Gastroesophageal sphincter (tissue), 4 donors: ENCODE measurements at regions not wholly inside any gene's neighbourhood (a gene's known extent, or its start where the extent isn't known, plus 50 kb on each side); places are given as distances from the start of the nearest gene placed in this dataset.

Experiments used
- ATAC-seq: fragments of 150-250 bp; one replicate; pipeline ENCODE4 v1.9.1; 2016; ENCODE audit warnings: mild to moderate bottlenecking, moderate library complexity
- H3K27ac ChIP-seq, 4 donors: fragments of 200-600 bp; sonication (generic) in 3 of 4; 1 replicate in 3 of 4; 2 replicates in 1 of 4; pipeline ENCODE4 v1.5.1; 2016 to 2019
- H3K27me3 ChIP-seq: fragments of 200-600 bp; sonication (generic); one replicate; pipeline ENCODE4 v1.5.1; 2019
- H3K36me3 ChIP-seq, 2 donors: fragments of 200-600 bp; sonication (generic); one replicate each; pipeline ENCODE4 v1.5.1; 2019; ENCODE audit warnings: control low read depth in 1 of 2
- H3K4me1 ChIP-seq, 3 donors: fragments of 200-600 bp; sonication (generic); 1 replicate in 2 of 3; 2 replicates in 1 of 3; pipeline ENCODE4 v1.5.1; 2016 to 2019; ENCODE audit warnings: control low read depth in 2 of 3
- H3K4me3 ChIP-seq, 2 donors: fragments of 200-600 bp; sonication (generic); one replicate each; pipeline ENCODE4 v1.5.1; 2019; ENCODE audit warnings: mild to moderate bottlenecking in 1 of 2, moderate library complexity in 1 of 2
- H3K9me3 ChIP-seq, 3 donors: fragments of 200-600 bp; sonication (generic); one replicate each; pipeline ENCODE4 v1.5.1; 2017 to 2019; ENCODE audit warnings: control low read depth in 2 of 3
- EP300 ChIP-seq: sonication (generic); formaldehyde crosslinking; IDR thresholded peaks from one replicate; pipeline ENCODE4 v1.6.1; 2017; ENCODE audit warnings: antibody characterized with exemption, mild to moderate bottlenecking
- POLR2A ChIP-seq, 2 donors: fragments of 450-650 bp; IDR thresholded peaks; one replicate each; pipeline ENCODE4 v1.6.1; 2017; ENCODE audit warnings: antibody characterized with exemption in 2 of 2, mild to moderate bottlenecking in 2 of 2, moderate library complexity in 1 of 2
- POLR2AphosphoS5 ChIP-seq: sonication (generic); formaldehyde crosslinking; IDR thresholded peaks from one replicate; pipeline ENCODE4 v1.6.1; 2017; ENCODE audit warnings: antibody characterized with exemption
- WGBS, 2 donors: methylation state at CpG; one replicate each; pipeline ENCODE4 v1.1.5; 2018; ENCODE audit warnings: low coverage in 1 of 2; 5-methylcytosine and 5-hydroxymethylcytosine counted together
- TF ChIP-seq, protein P1 (sequence below), 4 experiments: fragments of 200-600 bp in 2 of 4; fragments of 450-650 bp in 2 of 4; sonication (generic) in 1 of 4; IDR thresholded peaks; one replicate each; pipeline ENCODE4 v1.5.1; 2017 to 2019; ENCODE audit warnings: antibody characterized with exemption in 4 of 4, mild to moderate bottlenecking in 2 of 4, moderate library complexity in 2 of 4

DNA sequence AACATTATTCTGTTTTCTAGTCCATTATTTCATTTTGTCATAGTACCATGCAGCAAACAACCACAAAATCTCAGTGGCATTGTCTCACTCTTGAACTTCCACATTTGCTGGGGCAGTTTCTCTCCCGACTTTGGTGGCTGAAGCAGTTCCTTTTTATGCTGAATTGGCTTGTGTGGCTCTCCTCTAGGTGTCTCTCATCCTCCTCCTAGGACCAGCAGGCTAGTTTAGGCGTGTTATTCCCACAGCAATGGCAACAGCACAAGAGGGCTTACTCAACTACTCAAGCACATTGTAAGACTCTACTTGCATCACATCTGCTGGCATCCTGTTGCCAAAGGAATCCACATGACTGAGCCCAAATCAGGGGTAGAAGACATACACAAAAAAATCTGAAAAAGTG lies 201.8 kb upstream of the KCNH8 start:
- H3K27me3 ChIP-seq = no peaks in the 10 kb centered on the region
- H3K27ac ChIP-seq = no peak overlapping the region
- H3K4me1 ChIP-seq = no peaks in the 10 kb centered on the region
- no peak overlapping the region for H3K4me3 ChIP-seq
- ATAC-seq = no peak
- peaks cover 0 to 18% (median 0%) of the 10 kb centered on the region in 3 donors for H3K9me3 ChIP-seq
- H3K36me3 ChIP-seq = no peaks in the 10 kb centered on the region
- no peak for TF ChIP-seq POLR2A (IDR thresholded peaks at IDR 0.05)
- TF ChIP-seq, protein P1, sequence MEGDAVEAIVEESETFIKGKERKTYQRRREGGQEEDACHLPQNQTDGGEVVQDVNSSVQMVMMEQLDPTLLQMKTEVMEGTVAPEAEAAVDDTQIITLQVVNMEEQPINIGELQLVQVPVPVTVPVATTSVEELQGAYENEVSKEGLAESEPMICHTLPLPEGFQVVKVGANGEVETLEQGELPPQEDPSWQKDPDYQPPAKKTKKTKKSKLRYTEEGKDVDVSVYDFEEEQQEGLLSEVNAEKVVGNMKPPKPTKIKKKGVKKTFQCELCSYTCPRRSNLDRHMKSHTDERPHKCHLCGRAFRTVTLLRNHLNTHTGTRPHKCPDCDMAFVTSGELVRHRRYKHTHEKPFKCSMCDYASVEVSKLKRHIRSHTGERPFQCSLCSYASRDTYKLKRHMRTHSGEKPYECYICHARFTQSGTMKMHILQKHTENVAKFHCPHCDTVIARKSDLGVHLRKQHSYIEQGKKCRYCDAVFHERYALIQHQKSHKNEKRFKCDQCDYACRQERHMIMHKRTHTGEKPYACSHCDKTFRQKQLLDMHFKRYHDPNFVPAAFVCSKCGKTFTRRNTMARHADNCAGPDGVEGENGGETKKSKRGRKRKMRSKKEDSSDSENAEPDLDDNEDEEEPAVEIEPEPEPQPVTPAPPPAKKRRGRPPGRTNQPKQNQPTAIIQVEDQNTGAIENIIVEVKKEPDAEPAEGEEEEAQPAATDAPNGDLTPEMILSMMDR (IDR thresholded peaks at IDR 0.05) = no peak
- TF ChIP-seq POLR2AphosphoS5 = no peak
- no peak for TF ChIP-seq EP300
- WGBS, 2 donors = 37 to 48% methylated on average over 2 of the region's 2 CpGs

DNA sequence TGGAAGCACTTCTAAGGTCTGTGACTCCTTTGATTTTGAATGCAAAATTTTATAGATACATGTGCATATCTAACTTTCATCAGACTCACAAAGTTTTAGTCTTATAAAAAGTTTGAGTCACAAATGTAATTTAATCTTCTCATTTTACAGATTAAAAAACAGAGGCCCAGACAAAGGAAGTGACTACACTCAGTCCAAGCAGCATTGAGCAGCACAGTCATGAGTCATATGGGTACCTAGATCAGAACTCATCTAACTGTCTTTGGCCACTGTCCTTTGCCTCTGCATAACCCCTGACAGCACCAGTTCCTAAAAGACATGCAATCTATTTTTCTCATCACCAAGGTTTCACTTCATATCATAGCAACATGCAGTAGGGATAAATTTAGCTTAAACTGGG lies 210.7 kb upstream of the KCNH8 start:
- TF ChIP-seq EP300 = no peak
- TF ChIP-seq POLR2AphosphoS5 = no peak
- TF ChIP-seq POLR2A (IDR thresholded peaks at IDR 0.05) = no peak
- TF ChIP-seq, protein P1 (IDR thresholded peaks at IDR 0.05) = no peak
- Histone ChIP-seq H3K27me3 (no peaks in the 10 kb centered on the region), H3K9me3 (no peaks in the 10 kb centered on the region), H3K4me3 (no peak overlapping the region), H3K27ac (no peak overlapping the region), H3K4me1 (no peaks in the 10 kb centered on the region), H3K36me3 (no peaks in the 10 kb centered on the region)
- ATAC-seq = no peak

- no peak for TF ChIP-seq POLR2A (IDR thresholded peaks at IDR 0.05)
- no peak for TF ChIP-seq EP300
- Histone ChIP-seq H3K27me3 (no peaks in the 10 kb centered on the region), H3K9me3 (peaks cover 0 to 5% (median 0%) of the 10 kb centered on the region in 3 donors), H3K27ac (no peak overlapping the region), H3K36me3 (no peaks in the 10 kb centered on the region), H3K4me3 (no peak overlapping the region), H3K4me1 (no peaks in the 10 kb centered on the region)
- WGBS, 2 donors = 64 to 78% methylated on average over 1 of the region's 1 CpG
- no peak for ATAC-seq
Observed at GRCh38 chr3:18919158-18919557, 229.2 kb upstream of the KCNH8 start.

DNA sequence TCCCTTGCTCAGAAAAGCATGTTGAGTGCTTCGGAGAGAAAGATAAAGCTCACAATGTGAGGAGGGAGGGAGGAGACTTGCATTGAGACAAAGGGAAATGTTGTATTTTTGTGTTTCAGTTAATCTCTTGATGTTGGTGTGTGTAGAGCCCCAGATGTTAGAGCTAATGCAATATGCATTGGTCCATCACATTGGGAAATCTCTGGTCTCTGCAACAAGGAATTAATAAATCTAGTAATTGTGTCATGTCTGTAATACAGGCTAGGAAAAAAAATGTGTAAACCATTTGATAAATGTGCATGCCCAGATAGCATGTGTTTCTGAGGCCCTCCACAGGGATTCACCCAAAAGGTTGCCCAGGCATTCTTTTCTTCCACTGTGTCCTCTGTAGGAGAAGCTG lies 230.4 kb upstream of the KCNH8 start:
- no peak for TF ChIP-seq POLR2AphosphoS5
- no peak for TF ChIP-seq POLR2A (IDR thresholded peaks at IDR 0.05)
- TF ChIP-seq EP300 = no peak
- TF ChIP-seq, protein P1 (IDR thresholded peaks at IDR 0.05) = no peak
- Histone ChIP-seq H3K9me3 (peaks cover 0 to under 1% (median 0%) of the 10 kb centered on the region in 3 donors), H3K27me3 (no peaks in the 10 kb centered on the region), H3K4me1 (no peaks in the 10 kb centered on the region), H3K36me3 (no peaks in the 10 kb centered on the region), H3K27ac (no peak overlapping the region), H3K4me3 (no peak overlapping the region)
- ATAC-seq = no peak
- WGBS, 2 donors = 57% methylated on average over 1 of the region's 1 CpG; no CpG with 5 or more reads in 1 of the 2 donors

GRCh38 chr3:18902081-18902793 lies 246.1 kb upstream of the KCNH8 start:
- H3K27me3 ChIP-seq = no peaks in the 10 kb centered on the region
- TF ChIP-seq EP300 (no peak), POLR2A (IDR thresholded peaks at IDR 0.05) (no peak), POLR2AphosphoS5 (no peak)
- TF ChIP-seq, protein P1 (IDR thresholded peaks at IDR 0.05) = no peak
- H3K4me3 ChIP-seq = no peak overlapping the region
- no peaks in the 10 kb centered on the region for H3K36me3 ChIP-seq
- WGBS, 2 donors = 75 to 89% methylated on average over 2 of the region's 2 CpGs
- ATAC-seq = no peak
- H3K4me1 ChIP-seq = no peaks in the 10 kb centered on the region
- H3K27ac ChIP-seq = no peak overlapping the region
- H3K9me3 ChIP-seq = no peaks in the 10 kb centered on the region
